SK-N-SH treated with all-trans-retinoic acid at 6 μM for 48 hours (cell line): ENCODE measurements at regions not wholly inside any gene's neighbourhood (a gene's known extent, or its start where the extent isn't known, plus 50 kb on each side); places are given as distances from the start of the nearest gene placed in this dataset.

ENCODE experiments used
- ATAC-seq: fragments of 200-7000 bp; cut with Tn5 transposase; 3 replicates; pipeline ENCODE4 v1.9.1; 2020; ENCODE audit warnings: mild to moderate bottlenecking, moderate library complexity
- ARNTL ChIP-seq: fragments of 450-650 bp; formaldehyde crosslinking; IDR thresholded peaks from 2 replicates; pipeline ENCODE4 v1.5.0; 2020; ENCODE audit warnings: low read depth, mild to moderate bottlenecking, moderate library complexity, borderline replicate concordance
- CREB5 ChIP-seq: fragments of 250-450 bp; sonication (Bioruptor Pico); IDR thresholded peaks from 2 replicates; pipeline ENCODE4 v1.5.1; 2020; ENCODE audit warnings: low read depth, mild to moderate bottlenecking, moderate library complexity
- CSDC2 ChIP-seq: fragments of 250-450 bp; sonication (Bioruptor Pico); IDR thresholded peaks from 2 replicates; pipeline ENCODE4 v1.5.0; 2020; ENCODE audit warnings: mild to moderate bottlenecking, moderate library complexity
- CSRNP3 ChIP-seq: fragments of 250-450 bp; sonication (Bioruptor Pico); IDR thresholded peaks from 2 replicates; pipeline ENCODE4 v1.5.1; 2021; ENCODE audit warnings: mild to moderate bottlenecking, moderate library complexity
- ESRRG ChIP-seq: fragments of 250-450 bp; sonication (Bioruptor Pico); IDR thresholded peaks from 2 replicates; pipeline ENCODE4 v1.6.1; 2021; ENCODE audit warnings: mild to moderate bottlenecking
- GLIS3 ChIP-seq: fragments of 250-450 bp; sonication (Bioruptor Pico); IDR thresholded peaks from 2 replicates; pipeline ENCODE4 v1.5.0; 2020; ENCODE audit warnings: mild to moderate bottlenecking, moderate library complexity
- ISL1 ChIP-seq: fragments of 250-450 bp; sonication (Bioruptor Pico); IDR thresholded peaks from 2 replicates; pipeline ENCODE4 v2.1.2; 2022; ENCODE audit warnings: mild to moderate bottlenecking, moderate library complexity
- OSR1 ChIP-seq: fragments of 250-450 bp; sonication (Bioruptor Pico); IDR thresholded peaks from 2 replicates; pipeline ENCODE4 v1.8.0; 2022; ENCODE audit warnings: moderate library complexity, mild to moderate bottlenecking, inconsistent platforms
- PATZ1 ChIP-seq: fragments of 250-450 bp; sonication (Bioruptor Pico); IDR thresholded peaks from 2 replicates; pipeline ENCODE4 v1.8.0; 2020; ENCODE audit warnings: mild to moderate bottlenecking, moderate library complexity, borderline replicate concordance
- POU6F1 ChIP-seq: fragments of 250-450 bp; sonication (Bioruptor Pico); IDR thresholded peaks from 2 replicates; pipeline ENCODE4 v1.8.0; 2021; ENCODE audit warnings: low read depth, mild to moderate bottlenecking, moderate library complexity, borderline replicate concordance
- PPARA ChIP-seq: fragments of 250-450 bp; sonication (Bioruptor Pico); IDR thresholded peaks from 2 replicates; pipeline ENCODE4 v1.5.0; 2020; ENCODE audit warnings: mild to moderate bottlenecking, borderline replicate concordance
- RARB ChIP-seq: fragments of 250-450 bp; sonication (Bioruptor Pico); IDR thresholded peaks from 2 replicates; pipeline ENCODE4 v1.8.0; 2021; ENCODE audit warnings: mild to moderate bottlenecking, moderate library complexity
- SNAI2 ChIP-seq: fragments of 250-450 bp; sonication (Bioruptor Pico); IDR thresholded peaks from 2 replicates; pipeline ENCODE4 v1.5.0; 2020; ENCODE audit warnings: mild to moderate bottlenecking, moderate library complexity
- TOX ChIP-seq: fragments of 250-450 bp; sonication (Bioruptor Pico); IDR thresholded peaks from 2 replicates; pipeline ENCODE4 v1.8.0; 2021; ENCODE audit warnings: mild to moderate bottlenecking, moderate library complexity, borderline replicate concordance
- TSHZ2 ChIP-seq: fragments of 250-450 bp; sonication (Bioruptor Pico); IDR thresholded peaks from 2 replicates; pipeline ENCODE4 v1.5.0; 2020; ENCODE audit warnings: mild to moderate bottlenecking, moderate library complexity
- ZC3H10 ChIP-seq: fragments of 250-450 bp; sonication (Bioruptor Pico); IDR thresholded peaks from 2 replicates; pipeline ENCODE4 v1.5.1; 2021; ENCODE audit warnings: mild to moderate bottlenecking, moderate library complexity
- ZFP3 ChIP-seq: fragments of 250-450 bp; sonication (Bioruptor Pico); IDR thresholded peaks from 2 replicates; pipeline ENCODE4 v1.5.0; 2020; ENCODE audit warnings: mild to moderate bottlenecking, moderate library complexity
- ZFP30 ChIP-seq: fragments of 450-650 bp; formaldehyde crosslinking; IDR thresholded peaks from 2 replicates; pipeline ENCODE4 v1.5.0; 2022; ENCODE audit warnings: mild to moderate bottlenecking, moderate library complexity
- ZNF565 ChIP-seq: fragments of 450-650 bp; formaldehyde crosslinking; conservative IDR thresholded peaks from 2 replicates; pipeline ENCODE4 v1.5.0; 2020; ENCODE audit warnings: low read depth, mild to moderate bottlenecking, moderate library complexity
- ZNF70 ChIP-seq: fragments of 450-650 bp; formaldehyde crosslinking; IDR thresholded peaks from 2 replicates; pipeline ENCODE4 v1.5.0; 2020; ENCODE audit warnings: mild to moderate bottlenecking, moderate library complexity
- ZNF8 ChIP-seq: fragments of 450-650 bp; formaldehyde crosslinking; IDR thresholded peaks from 2 replicates; pipeline ENCODE4 v1.5.0; 2020; ENCODE audit warnings: mild to moderate bottlenecking, moderate library complexity

- TF ChIP-seq ZNF70 (CRISPR knock-in tag) (no peak), ESRRG (CRISPR knock-in tag) (no peak), ZC3H10 (no peak), POU6F1 (CRISPR knock-in tag) (no peak), RARB (CRISPR knock-in tag) (no peak), TOX (CRISPR knock-in tag) (no peak), ARNTL (CRISPR knock-in tag) (no peak)
- TF ChIP-seq, all 23 proteins: peak for 0
Observed at GRCh38 chr10:33783078-33783477, 448.6 kb upstream of the NRP1 start (continued).

- TF ChIP-seq ZFP3 (CRISPR knock-in tag) (no peak), PATZ1 (no peak), CSDC2 (CRISPR knock-in tag) (no peak), ISL1 (CRISPR knock-in tag) (no peak)
- ATAC-seq, result no peak
Observed at GRCh38 chr10:33781606-33782395, 447.3 kb upstream of the NRP1 start.

- no peak for TF ChIP-seq POU6F1 (CRISPR knock-in tag)
- no peak for TF ChIP-seq ZFP3 (CRISPR knock-in tag)
- TF ChIP-seq GLIS3 (CRISPR knock-in tag), result no peak
- TF ChIP-seq ZC3H10, result no peak
- TF ChIP-seq CREB5 (CRISPR knock-in tag), result no peak
- TF ChIP-seq CSRNP3, result no peak
- TF ChIP-seq ZNF70 (CRISPR knock-in tag), result no peak
- no peak for TF ChIP-seq OSR1
- ATAC-seq, result no peak
Observed at GRCh38 chr10:33780961-33781360, 446.5 kb upstream of the NRP1 start.

- ATAC-seq, result no peak
- TF ChIP-seq CSRNP3 (no peak), ZNF8 (CRISPR knock-in tag) (no peak), PPARA (CRISPR knock-in tag) (no peak), SNAI2 (no peak), ZFP3 (CRISPR knock-in tag) (no peak), ISL1 (CRISPR knock-in tag) (no peak), ZNF70 (CRISPR knock-in tag) (no peak), RARB (CRISPR knock-in tag) (no peak), ZFP30 (CRISPR knock-in tag) (no peak), TSHZ2 (CRISPR knock-in tag) (no peak), ZNF565 (CRISPR knock-in tag) (no peak)
Observed at GRCh38 chr10:33777223-33777622, 442.8 kb upstream of the NRP1 start.
